OCI-LY1 (cell line): ENCODE measurements at regions not wholly inside any gene's neighbourhood (a gene's known extent, or its start where the extent isn't known, plus 50 kb on each side); places are given as distances from the start of the nearest gene placed in this dataset.

Experiments
- H2AFZ ChIP-seq: fragments of 200-600 bp; sonication (generic), shearing (Covaris generic); 2 replicates; pipeline ENCODE4 v1.6.0; 2014; ENCODE audit warnings: antibody characterized with exemption, mild to moderate bottlenecking, low read length
- H3F3A ChIP-seq: fragments of 200-600 bp; sonication (generic), shearing (Covaris generic); 2 replicates; pipeline ENCODE4 v1.6.0; 2014; ENCODE audit warnings: mild to moderate bottlenecking, antibody characterized with exemption, low read length, moderate library complexity; ENCODE audit not compliant: insufficient read depth
- H3K27ac ChIP-seq: fragments of 200-600 bp; sonication (generic); 2 replicates; pipeline ENCODE4 v1.5.1; 2014; ENCODE audit warnings: low read length, mixed run types, mild to moderate bottlenecking, low read depth; ENCODE audit not compliant: poor library complexity, severe bottlenecking
- H3K27me3 ChIP-seq: fragments of 200-600 bp; sonication (generic); 2 replicates; pipeline ENCODE4 v1.6.0; 2014; ENCODE audit warnings: antibody characterized with exemption, mild to moderate bottlenecking, low read length, moderate library complexity; ENCODE audit not compliant: insufficient read depth
- H3K36me3 ChIP-seq: fragments of 200-600 bp; sonication (generic); 2 replicates; pipeline ENCODE4 v1.6.1; 2014; ENCODE audit warnings: mild to moderate bottlenecking, antibody characterized with exemption, low read length, moderate library complexity, mixed read lengths; ENCODE audit not compliant: insufficient read depth
- H3K4me1 ChIP-seq: fragments of 200-600 bp; sonication (generic); 2 replicates; pipeline ENCODE4 v1.5.1; 2014; ENCODE audit warnings: mild to moderate bottlenecking, low read length, moderate library complexity; ENCODE audit not compliant: insufficient read depth, severe bottlenecking
- H3K4me2 ChIP-seq: fragments of 200-600 bp; sonication (generic), shearing (Covaris generic); 2 replicates; pipeline ENCODE4 v1.6.1; 2014; ENCODE audit warnings: low read length
- H3K4me3 ChIP-seq: fragments of 200-600 bp; sonication (generic); 2 replicates; pipeline ENCODE4 v1.5.1; 2014; ENCODE audit warnings: low read length, low read depth, mild to moderate bottlenecking, mixed read lengths; ENCODE audit not compliant: poor library complexity, severe bottlenecking
- H3K79me2 ChIP-seq: fragments of 200-600 bp; shearing (Covaris generic); 2 replicates; pipeline ENCODE4 v1.6.1; 2016; ENCODE audit warnings: mixed run types, low read length, mixed read lengths; ENCODE audit not compliant: insufficient read depth
- H3K9ac ChIP-seq: fragments of 200-600 bp; sonication (generic), shearing (Covaris generic); 2 replicates; pipeline ENCODE4 v1.6.1; 2014; ENCODE audit warnings: mild to moderate bottlenecking, low read length, mixed read lengths
- H3K9me2 ChIP-seq: fragments of 200-600 bp; sonication (generic), shearing (Covaris generic); 2 replicates; pipeline ENCODE4 v1.6.1; 2014; ENCODE audit warnings: low read depth, mild to moderate bottlenecking, low read length, mixed read lengths
- H3K9me3 ChIP-seq: fragments of 200-600 bp; shearing (Covaris generic); 2 replicates; pipeline ENCODE4 v1.6.1; 2014; ENCODE audit warnings: low read length, mixed read lengths
- H4K20me1 ChIP-seq: fragments of 200-600 bp; sonication (generic), shearing (Covaris generic); 2 replicates; pipeline ENCODE4 v1.6.0; 2016; ENCODE audit warnings: mild to moderate bottlenecking, low read length; ENCODE audit not compliant: insufficient read depth
- EZH2 ChIP-seq: fragments of 200-600 bp; sonication (generic), shearing (Covaris generic); IDR thresholded peaks from 2 replicates; pipeline ENCODE4 v1.8.0; 2017; ENCODE audit warnings: borderline replicate concordance, mixed run types, mild to moderate bottlenecking, antibody characterized with exemption, low read length, moderate library complexity, mixed read lengths
- TF ChIP-seq, protein P1 (sequence below): fragments of 200-600 bp; sonication (generic), shearing (Covaris generic); IDR thresholded peaks from 2 replicates; pipeline ENCODE4 v1.5.1; 2017; ENCODE audit warnings: mild to moderate bottlenecking, antibody characterized with exemption, low read length, moderate library complexity, mixed read lengths

DNA sequence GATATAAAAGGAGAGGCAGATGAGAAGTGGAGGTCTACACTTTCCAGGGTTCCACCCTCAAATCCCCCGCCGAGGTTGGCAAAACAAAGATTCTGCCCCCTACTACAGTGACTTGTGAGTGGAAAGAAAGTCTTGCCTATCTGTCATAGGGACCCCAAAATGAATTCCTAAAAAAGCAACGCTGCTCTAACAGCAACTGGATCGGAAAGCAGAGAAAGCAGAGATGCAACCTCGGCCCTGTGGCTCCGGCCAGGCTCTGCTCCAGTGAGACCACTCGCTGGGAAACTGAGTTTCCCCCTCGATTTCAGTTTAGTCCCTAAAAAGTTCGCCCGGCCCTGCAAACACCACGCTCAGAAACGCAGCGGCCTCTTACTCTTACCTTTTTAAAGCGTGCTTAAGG, 297.9 kb upstream of the NFE2L3 start:
- no peaks in the 10 kb centered on the region for H3K27me3 ChIP-seq
- peaks cover 13% of the 10 kb centered on the region; the same call in 1 of the 2 replicates for H3K9me3 ChIP-seq
- H3K9ac ChIP-seq, result no peak overlapping the region
- H3K4me2 ChIP-seq, result 0 out of 2 replicates have a peak overlapping the region, but pooled peaks have one; percentile 5
- no peaks in the 10 kb centered on the region for H3K79me2 ChIP-seq
- H3K27ac ChIP-seq, result no peak overlapping the region
- no peak for TF ChIP-seq EZH2
- TF ChIP-seq, protein P1, sequence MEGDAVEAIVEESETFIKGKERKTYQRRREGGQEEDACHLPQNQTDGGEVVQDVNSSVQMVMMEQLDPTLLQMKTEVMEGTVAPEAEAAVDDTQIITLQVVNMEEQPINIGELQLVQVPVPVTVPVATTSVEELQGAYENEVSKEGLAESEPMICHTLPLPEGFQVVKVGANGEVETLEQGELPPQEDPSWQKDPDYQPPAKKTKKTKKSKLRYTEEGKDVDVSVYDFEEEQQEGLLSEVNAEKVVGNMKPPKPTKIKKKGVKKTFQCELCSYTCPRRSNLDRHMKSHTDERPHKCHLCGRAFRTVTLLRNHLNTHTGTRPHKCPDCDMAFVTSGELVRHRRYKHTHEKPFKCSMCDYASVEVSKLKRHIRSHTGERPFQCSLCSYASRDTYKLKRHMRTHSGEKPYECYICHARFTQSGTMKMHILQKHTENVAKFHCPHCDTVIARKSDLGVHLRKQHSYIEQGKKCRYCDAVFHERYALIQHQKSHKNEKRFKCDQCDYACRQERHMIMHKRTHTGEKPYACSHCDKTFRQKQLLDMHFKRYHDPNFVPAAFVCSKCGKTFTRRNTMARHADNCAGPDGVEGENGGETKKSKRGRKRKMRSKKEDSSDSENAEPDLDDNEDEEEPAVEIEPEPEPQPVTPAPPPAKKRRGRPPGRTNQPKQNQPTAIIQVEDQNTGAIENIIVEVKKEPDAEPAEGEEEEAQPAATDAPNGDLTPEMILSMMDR, result no peak
- no peaks in the 10 kb centered on the region; the same call in 1 of the 2 replicates for H3K36me3 ChIP-seq
- H3K4me1 ChIP-seq, result peaks cover 27% of the 10 kb centered on the region
- H4K20me1 ChIP-seq, result no peaks in the 10 kb centered on the region
- no peak overlapping the region for H3K4me3 ChIP-seq
- no peaks in the 10 kb centered on the region for H3K9me2 ChIP-seq
- H3F3A ChIP-seq, result 0 out of 2 replicates have a peak, but pooled peaks cover 3% of the 10 kb centered on the region
- no peak overlapping the region for H2AFZ ChIP-seq

DNA sequence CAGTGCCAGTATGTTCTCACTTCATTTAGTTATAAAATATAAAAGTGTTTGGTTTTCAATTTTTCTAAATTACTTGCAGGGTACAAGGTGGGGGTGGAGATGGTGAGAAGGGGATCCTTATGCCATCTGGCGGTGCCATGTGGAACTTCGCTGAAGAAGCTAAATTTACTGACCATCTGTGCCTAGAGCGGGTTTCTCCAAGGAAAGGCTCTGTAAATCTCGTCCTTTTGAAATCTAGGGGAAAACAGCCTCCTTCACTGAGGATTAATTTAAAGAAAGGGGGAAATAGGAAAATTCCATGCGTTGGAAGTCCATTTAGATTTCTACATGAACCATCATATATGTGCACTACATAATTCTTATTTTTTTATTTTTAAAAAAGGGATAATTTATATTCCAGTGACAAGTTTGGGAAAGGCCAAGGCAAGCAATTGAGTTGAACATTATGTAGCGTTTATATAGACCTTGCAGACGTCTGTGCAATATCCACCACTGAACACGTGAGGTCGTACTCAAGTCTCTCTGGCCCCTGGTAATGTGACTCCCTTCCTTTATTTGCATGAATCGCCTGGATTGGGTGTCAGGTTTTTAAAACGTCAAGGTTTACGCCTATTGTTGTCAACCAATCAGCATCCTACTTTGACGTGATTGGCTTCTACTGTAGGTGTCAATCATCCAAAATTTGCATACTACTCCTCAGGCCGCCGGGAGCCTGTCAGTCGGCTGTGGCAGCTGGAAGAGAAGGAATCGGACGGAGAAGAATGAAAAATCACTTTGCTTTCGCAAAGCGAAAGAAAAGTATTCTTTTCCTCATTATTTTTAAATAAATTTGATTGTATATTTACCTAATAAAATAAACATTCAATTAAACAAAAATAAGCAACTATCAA, 297.1 kb upstream of the NFE2L3 start:
- TF ChIP-seq, protein P1, result peak; percentile 89
- no peak for TF ChIP-seq EZH2
- no peaks in the 10 kb centered on the region for H4K20me1 ChIP-seq
- H3K4me2 ChIP-seq, result 0 out of 2 replicates have a peak overlapping the region, but pooled peaks have one; percentile 5
- no peak overlapping the region for H2AFZ ChIP-seq
- H3K9ac ChIP-seq, result no peak overlapping the region
- no peak overlapping the region for H3K4me3 ChIP-seq
- H3F3A ChIP-seq, result 0 out of 2 replicates have a peak, but pooled peaks cover 3% of the 10 kb centered on the region
- no peaks in the 10 kb centered on the region; the same call in 1 of the 2 replicates for H3K36me3 ChIP-seq
- H3K9me3 ChIP-seq, result peaks cover 13% of the 10 kb centered on the region; the same call in 1 of the 2 replicates
- H3K9me2 ChIP-seq, result no peaks in the 10 kb centered on the region
- no peak overlapping the region for H3K27ac ChIP-seq
- peaks cover 27% of the 10 kb centered on the region for H3K4me1 ChIP-seq
- H3K79me2 ChIP-seq, result no peaks in the 10 kb centered on the region
- no peaks in the 10 kb centered on the region for H3K27me3 ChIP-seq

DNA sequence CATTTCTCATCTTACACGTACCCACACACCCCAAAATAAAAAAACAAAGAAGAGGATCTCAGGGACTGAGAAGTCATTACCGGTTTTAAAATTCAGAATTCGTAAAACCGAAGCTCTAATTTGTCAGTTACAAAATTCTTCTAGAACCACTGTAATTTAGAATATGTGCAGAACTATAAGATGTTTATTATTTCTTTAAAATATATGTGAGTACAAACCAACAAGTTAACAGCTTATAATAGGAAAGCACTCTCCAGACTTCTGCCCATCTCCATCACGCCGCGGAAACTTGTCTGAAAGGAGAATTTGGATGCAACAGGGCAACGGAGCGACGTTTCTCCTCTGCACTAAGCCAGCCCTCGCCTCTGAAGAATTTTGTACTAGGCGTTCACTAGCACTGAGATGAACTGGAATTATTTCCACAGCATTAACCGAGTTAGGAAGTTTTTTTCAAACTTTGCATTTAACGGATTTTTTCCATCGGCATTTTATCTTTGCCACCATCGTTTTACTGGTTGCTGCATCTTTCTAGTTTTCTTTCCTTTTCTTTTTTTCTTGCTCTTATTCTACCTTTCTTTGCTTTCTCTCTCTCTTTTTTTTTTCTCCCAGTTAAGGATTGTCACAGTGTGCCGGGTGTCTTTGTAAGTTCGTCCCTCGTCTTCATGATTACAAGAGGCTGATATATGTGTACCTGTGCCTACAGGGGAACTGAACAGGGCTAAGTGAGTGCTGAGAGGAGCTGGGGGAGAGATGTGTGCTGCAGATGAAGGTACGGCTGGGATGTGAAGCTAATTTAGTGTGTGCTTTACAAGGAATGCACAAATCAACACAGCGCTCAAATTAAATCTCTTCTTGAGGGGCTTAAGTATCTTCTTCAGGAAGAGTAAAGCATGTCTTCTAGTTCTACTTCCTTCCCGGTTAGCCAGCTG, 295.9 kb upstream of the NFE2L3 start:
- peak overlapping the region; percentile 79 for H3K27ac ChIP-seq

More for the DNA sequence above, 295.9 kb upstream of the NFE2L3 start:
- Histone ChIP-seq H4K20me1 (no peaks in the 10 kb centered on the region), H3F3A (0 out of 2 replicates have a peak, but pooled peaks cover 3% of the 10 kb centered on the region), H3K9me2 (no peaks in the 10 kb centered on the region), H3K79me2 (no peaks in the 10 kb centered on the region), H3K4me1 (peaks cover 28% of the 10 kb centered on the region), H3K36me3 (no peaks in the 10 kb centered on the region; the same call in 1 of the 2 replicates), H2AFZ (peak overlapping the region; percentile 83), H3K4me3 (peak overlapping the region; percentile 68), H3K9me3 (peaks cover 13% of the 10 kb centered on the region; the same call in 1 of the 2 replicates), H3K4me2 (peak overlapping the region; percentile 93), H3K27me3 (no peaks in the 10 kb centered on the region), H3K9ac (peak overlapping the region; percentile 73)
- TF ChIP-seq, protein P1, result no peak
- no peak for TF ChIP-seq EZH2
